HG02623 (cell line): ENCODE measurements at regions not wholly inside any gene's neighbourhood (a gene's known extent, or its start where the extent isn't known, plus 50 kb on each side); places are given as distances from the start of the nearest gene placed in this dataset.

ENCODE experiments used
- ATAC-seq: cut with Tn5 transposase; IDR thresholded peaks from one replicate; pipeline ENCODE4 v1.9.1; 2021; ENCODE audit warnings: moderate library complexity; ENCODE audit not compliant: unreplicated experiment

- no peak for ATAC-seq
These were observed 50.0 kb upstream of the ADA2 start for GRCh38 chr22:17269224-17269606.
